ENCODE measurements at regions not wholly inside any gene's neighbourhood (a gene's known extent, or its start where the extent isn't known, plus 50 kb on each side); places are given as distances from the start of the nearest gene placed in this dataset.

DNA sequence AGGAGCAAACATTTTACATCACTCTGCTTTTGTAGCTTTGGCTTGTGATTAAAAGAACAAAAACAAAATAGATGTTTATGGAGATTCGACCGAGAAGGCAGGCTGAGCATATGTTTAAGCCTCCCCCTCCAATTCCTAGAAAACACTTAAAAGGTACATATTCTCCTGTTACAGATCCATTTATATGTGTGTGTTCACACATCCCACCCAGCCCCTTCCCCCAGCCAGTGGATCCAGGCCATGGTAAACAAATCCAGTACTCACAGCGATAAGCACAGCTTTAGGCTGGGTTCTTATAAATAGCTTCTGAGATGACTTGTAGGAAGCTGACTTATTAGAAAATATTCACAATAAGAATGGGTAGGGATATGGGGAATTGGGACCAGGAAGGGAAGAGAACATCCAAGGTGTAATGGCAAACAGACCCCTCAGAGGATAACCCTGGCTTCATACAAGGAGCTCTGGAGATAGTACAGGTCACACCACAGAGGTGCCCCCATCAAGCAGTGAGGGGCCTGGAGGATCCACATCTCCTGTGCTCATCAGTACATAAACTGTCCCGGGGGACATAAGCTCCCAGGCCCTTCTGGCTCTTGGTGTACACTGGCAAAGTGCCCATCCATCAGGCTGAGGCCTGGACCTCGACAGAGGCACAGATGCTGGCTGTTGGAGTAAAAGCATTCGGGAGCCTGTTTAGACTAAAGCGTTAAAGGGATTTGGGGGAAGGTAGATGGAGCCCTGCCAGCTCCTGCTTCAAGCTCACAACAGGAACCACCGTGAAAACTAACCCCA lies 70.0 kb upstream of the UBE2E1 start:
- FAIRE-seq (no peak), DNase-seq (ENCODE audit: insufficient read length) (no peak)

DNA sequence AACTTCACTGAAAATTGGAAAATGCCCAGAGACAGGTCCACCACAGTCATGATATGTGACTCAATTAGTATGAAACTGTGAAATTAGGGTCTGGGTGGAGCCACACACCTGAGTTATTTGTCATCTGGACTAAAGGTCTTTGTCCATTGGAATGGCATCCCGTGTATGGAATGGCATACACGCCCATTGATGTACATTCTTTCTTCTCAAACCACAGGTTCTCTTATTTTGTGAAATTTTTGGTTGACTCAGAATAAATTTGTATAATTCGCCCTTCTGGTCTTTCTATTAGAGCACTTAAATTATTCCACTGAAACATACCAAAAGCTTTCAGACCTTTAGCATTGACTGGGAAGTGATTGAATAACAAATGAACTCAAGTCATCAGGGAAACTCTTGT lies 66.8 kb upstream of the UBE2E1 start:
- TF ChIP-seq POLR2AphosphoS5 (IDR thresholded peaks at IDR 0.05; ENCODE audit: low read depth, low read length) (no peak), POLR2A (IDR thresholded peaks at IDR 0.05; ENCODE audit: low read depth, low read length) (no peak), TAF1 (IDR thresholded peaks at IDR 0.05; ENCODE audit: borderline replicate concordance, low read depth, low read length) (no peak)
- FAIRE-seq (no peak), DNase-seq (ENCODE audit: insufficient read length) (no peak)

More for the DNA sequence above, 70.0 kb upstream of the UBE2E1 start:
- TF ChIP-seq TAF1 (IDR thresholded peaks at IDR 0.05; ENCODE audit: borderline replicate concordance, low read depth, low read length): no peak
- TF ChIP-seq POLR2AphosphoS5 (IDR thresholded peaks at IDR 0.05; ENCODE audit: low read depth, low read length): no peak
- TF ChIP-seq POLR2A (IDR thresholded peaks at IDR 0.05; ENCODE audit: low read depth, low read length): no peak

DNA sequence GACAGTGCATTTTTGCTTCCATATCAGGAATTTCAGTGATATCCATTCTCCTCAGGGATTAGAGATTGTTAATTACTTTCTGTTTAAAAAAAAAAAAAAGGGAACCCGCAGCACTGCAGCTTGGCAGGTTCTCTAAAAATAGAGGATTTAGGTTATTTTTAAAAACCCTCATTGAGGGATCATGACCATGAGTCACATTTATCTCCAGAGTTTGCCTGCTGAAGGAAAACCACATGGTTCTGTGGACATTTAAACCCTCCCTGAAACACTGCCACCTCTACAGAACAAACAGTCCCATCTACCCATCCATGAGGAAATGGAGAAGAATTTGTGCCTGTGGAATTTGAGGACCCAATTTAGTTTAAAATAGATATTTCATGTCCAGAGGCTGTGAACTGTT lies 66.2 kb upstream of the UBE2E1 start:
- no peak for FAIRE-seq
- no peak for DNase-seq (ENCODE audit: insufficient read length)
- no peak for TF ChIP-seq TAF1 (IDR thresholded peaks at IDR 0.05; ENCODE audit: borderline replicate concordance, low read depth, low read length)
- TF ChIP-seq POLR2A (IDR thresholded peaks at IDR 0.05; ENCODE audit: low read depth, low read length): no peak
- TF ChIP-seq POLR2AphosphoS5 (IDR thresholded peaks at IDR 0.05; ENCODE audit: low read depth, low read length): no peak

DNA sequence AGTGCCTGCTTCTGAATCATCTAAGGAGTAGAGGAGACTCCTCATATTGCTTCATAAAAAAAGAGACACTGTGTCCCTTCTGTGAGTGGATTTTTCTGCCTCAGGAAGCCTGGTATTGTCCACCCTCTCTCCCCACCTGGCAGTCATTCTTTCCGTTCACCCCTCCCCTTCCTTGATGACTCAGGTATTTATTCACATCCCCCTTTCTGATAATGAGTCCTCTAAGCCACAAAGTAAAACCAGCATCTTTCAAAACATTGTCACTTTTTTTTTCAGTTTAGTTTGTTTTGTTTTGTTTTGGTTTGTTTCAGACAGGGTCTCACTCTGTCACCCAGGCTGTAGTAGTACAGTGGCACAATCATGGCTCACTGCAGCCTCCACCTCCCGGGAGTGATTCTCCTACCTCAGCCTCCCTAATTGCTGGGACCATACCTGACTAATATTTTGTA lies 65.2 kb upstream of the UBE2E1 start:
- DNase-seq (ENCODE audit: insufficient read length) (no peak), FAIRE-seq (no peak)
- no peak for TF ChIP-seq POLR2AphosphoS5 (IDR thresholded peaks at IDR 0.05; ENCODE audit: low read depth, low read length)
- no peak for TF ChIP-seq POLR2A (IDR thresholded peaks at IDR 0.05; ENCODE audit: low read depth, low read length)
- no peak for TF ChIP-seq TAF1 (IDR thresholded peaks at IDR 0.05; ENCODE audit: borderline replicate concordance, low read depth, low read length)

DNA sequence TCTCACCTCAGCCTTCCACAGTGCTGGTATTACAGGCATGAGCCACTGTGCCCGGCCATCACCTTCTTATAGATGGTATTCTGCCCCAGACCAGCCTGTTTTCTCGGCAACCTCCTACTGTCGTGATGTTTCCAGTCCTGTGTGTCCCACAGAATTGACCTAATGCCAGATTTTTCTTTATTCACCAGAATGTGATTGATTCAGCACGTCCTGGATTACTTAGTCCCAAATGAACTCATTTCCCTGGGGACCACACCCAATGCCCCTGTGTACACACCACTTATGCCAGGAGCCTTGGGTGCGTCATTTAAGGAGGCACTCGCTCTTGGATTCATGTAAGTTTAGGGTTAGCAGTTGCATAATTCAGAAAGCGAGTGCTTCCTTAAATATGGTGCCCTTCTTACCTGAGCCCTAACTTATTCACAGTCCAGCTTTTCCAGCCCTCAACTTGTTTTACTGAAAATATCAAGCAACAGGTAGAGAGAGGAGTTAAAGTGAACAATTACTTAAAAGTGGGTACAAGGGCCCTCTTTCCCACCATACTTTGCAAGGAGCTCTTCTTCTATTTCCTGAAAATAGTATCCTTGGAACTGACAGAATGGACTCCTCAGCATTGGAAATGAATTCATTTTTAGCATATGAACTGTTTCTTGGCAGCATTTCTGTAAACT lies 64.6 kb upstream of the UBE2E1 start:
- FAIRE-seq: no peak
- DNase-seq (ENCODE audit: insufficient read length): no peak
- TF ChIP-seq POLR2AphosphoS5 (IDR thresholded peaks at IDR 0.05; ENCODE audit: low read depth, low read length) (no peak), POLR2A (IDR thresholded peaks at IDR 0.05; ENCODE audit: low read depth, low read length) (no peak), TAF1 (IDR thresholded peaks at IDR 0.05; ENCODE audit: borderline replicate concordance, low read depth, low read length) (no peak)

DNA sequence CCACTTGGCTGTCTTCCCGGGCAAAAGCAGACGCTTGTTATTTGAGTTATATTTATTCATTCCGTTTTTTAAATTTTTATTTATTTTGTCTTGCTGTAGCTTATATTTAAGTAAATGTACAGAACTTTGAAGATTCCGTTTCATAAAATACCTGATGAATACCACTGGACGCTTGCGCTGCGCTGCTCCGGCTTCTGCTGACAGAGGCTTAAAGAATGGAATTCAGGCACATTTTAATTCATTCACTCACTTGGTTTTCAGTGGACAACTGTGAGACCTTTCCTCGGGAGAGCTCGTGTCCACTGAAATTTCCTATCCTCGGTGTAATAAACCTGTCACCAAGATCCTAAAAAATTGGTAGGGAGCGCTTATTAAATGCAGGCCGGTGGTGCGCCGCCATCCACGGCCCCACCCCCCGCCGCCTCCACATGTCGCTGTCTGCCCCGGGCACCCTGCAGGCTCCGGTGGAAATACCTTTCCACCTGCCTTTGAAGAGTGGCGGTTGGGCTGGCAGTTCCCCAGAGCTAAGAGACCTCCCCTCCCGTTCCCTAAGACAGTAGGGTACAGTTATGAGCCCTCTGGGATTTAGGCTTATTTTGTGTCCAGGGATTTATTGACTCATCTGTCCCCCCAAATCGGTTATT lies 62.5 kb upstream of the UBE2E1 start:
- DNase-seq (ENCODE audit: insufficient read length) (no peak), FAIRE-seq (no peak)
- TF ChIP-seq POLR2A (IDR thresholded peaks at IDR 0.05; ENCODE audit: low read depth, low read length): no peak
- no peak for TF ChIP-seq TAF1 (IDR thresholded peaks at IDR 0.05; ENCODE audit: borderline replicate concordance, low read depth, low read length)

DNA sequence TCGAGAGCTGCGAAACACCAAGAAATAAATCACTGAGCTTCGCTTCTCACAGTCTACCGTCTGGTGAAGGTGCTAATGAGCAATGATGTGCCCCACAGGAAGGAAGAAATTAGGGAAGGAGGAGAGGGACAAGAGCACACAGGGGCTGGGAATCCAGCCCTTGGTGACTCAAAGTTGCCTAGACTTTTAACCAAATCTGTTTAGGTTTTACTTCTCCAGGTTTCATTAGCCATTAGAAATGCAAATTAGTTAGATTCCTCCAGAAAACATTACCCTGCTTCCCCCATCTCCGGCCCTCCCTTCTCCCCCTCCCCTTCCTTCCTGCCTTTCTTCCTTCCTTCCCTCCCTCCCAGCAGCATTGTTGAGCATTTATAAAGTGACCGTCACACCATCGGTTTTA lies 59.3 kb upstream of the UBE2E1 start:
- DNase-seq (ENCODE audit: insufficient read length): no peak
- no peak for FAIRE-seq
- no peak for TF ChIP-seq POLR2A (IDR thresholded peaks at IDR 0.05; ENCODE audit: low read depth, low read length)
- TF ChIP-seq TAF1 (IDR thresholded peaks at IDR 0.05; ENCODE audit: borderline replicate concordance, low read depth, low read length): no peak
- TF ChIP-seq POLR2AphosphoS5 (IDR thresholded peaks at IDR 0.05; ENCODE audit: low read depth, low read length): no peak

DNA sequence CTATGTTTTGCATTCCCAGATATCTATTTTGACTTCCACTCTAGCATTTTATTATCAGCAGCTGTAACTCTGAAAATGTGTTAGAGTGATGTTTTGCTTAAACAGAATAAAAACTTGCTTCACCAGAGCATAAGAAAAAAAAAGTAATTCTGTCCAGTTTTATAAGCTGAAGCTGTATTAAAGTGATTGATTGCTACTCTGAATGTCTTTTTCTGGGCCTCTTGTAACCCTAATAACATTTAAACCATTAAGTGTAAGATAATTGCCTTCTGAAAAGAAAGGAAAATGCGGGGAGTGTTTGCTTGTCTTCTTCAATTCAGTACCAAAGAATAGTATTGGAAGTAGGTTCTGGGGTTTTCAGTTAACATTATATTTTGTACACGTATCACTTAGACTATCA lies 57.9 kb upstream of the UBE2E1 start:
- no peak for FAIRE-seq
- TF ChIP-seq TAF1 (IDR thresholded peaks at IDR 0.05; ENCODE audit: borderline replicate concordance, low read depth, low read length): no peak
- no peak for TF ChIP-seq POLR2AphosphoS5 (IDR thresholded peaks at IDR 0.05; ENCODE audit: low read depth, low read length)
- no peak for TF ChIP-seq POLR2A (IDR thresholded peaks at IDR 0.05; ENCODE audit: low read depth, low read length)
- no peak for DNase-seq (ENCODE audit: insufficient read length)

DNA sequence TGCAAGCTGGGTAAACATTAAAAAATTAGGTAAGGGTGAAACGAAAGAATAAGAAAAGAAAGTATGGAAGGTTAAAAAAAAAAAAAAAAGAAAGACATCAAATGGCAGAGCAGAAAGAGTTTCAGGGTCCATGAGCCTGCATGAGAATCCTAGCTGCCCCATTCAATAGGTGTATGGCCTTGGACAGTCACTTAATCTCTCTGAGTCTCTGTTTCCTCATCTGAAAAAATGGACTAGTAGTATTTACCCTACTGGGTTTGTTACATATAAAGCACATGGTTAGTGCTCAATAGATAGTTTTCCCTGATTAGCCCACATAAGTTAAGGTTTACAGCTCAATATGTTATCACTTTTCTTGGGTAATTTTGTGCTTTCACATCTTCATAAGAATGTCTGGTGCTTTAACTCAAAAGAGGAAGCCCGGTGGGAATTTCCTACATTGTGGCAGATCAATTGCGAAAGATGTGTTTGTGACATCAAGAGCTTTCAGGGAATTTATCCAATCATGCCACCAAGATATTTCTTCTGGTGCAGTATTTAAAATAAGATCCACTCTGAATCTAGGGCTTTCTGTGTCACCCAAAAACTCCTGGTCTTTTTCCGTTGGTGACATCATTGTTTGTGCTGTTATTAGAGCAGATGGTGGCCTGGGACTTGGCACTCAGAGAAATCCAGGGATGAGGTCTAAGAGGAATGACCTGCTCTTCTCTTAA lies 57.2 kb upstream of the UBE2E1 start:
- no peak for DNase-seq (ENCODE audit: insufficient read length)
- TF ChIP-seq POLR2A (IDR thresholded peaks at IDR 0.05; ENCODE audit: low read depth, low read length): no peak
- TF ChIP-seq POLR2AphosphoS5 (IDR thresholded peaks at IDR 0.05; ENCODE audit: low read depth, low read length): no peak

DNA sequence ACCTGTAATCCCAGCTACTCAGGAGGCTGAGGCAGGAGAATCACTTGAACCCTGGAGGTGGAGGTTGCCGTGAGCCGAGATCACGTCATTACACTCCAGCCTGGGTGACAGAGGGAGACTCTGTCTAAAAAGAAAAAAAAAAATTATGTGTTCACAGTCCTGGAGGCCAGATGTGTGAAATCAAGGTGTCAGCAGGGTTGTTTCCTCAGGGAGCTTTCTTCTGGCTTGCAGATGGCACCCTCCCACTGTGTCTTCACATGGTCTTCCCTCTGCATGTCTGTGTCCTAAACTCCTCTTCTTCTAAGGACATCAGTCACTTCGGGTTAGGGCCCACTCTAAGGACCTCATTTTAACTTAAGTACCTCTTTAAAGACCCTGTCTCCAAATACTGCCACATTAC lies 56.1 kb upstream of the UBE2E1 start:
- no peak for DNase-seq (ENCODE audit: insufficient read length)
- FAIRE-seq: no peak

More for the DNA sequence above, 57.2 kb upstream of the UBE2E1 start:
- no peak for FAIRE-seq

DNA sequence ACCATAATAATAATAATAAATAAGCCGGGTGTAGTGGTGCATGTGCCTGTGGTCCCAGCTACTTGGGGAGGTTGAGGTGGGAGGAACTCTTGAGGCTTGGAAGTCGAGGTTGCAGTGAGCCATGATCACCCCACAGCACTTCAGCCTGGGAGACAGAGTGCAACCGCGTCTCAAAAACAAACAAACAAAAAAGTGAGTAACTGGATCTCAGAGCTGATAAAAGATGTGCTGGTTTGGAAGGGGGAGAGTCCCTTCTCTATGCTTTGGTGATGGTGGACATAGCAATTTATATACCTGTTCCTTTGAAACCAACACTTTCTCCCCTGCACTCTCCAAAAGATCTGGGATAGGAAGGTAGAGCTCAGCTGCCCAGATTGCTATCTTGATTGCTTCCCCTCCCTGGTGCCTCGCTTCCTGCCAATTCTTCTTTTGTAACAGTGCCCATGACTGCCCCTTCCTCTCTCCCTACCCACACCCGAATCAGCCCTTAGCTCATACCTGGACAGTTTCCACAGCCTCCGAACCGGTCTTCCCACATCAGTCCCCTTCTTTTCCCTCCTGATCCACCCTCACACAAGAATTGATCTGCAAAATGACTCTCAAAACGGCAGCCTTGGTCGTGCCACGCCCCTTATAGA lies 55.1 kb upstream of the UBE2E1 start:
- DNase-seq (ENCODE audit: insufficient read length) (no peak), FAIRE-seq (no peak)
- TF ChIP-seq TAF1 (IDR thresholded peaks at IDR 0.05; ENCODE audit: borderline replicate concordance, low read depth, low read length) (no peak), POLR2A (IDR thresholded peaks at IDR 0.05; ENCODE audit: low read depth, low read length) (no peak), POLR2AphosphoS5 (IDR thresholded peaks at IDR 0.05; ENCODE audit: low read depth, low read length) (no peak)

More for the DNA sequence above, 56.1 kb upstream of the UBE2E1 start:
- TF ChIP-seq POLR2AphosphoS5 (IDR thresholded peaks at IDR 0.05; ENCODE audit: low read depth, low read length) (no peak), POLR2A (IDR thresholded peaks at IDR 0.05; ENCODE audit: low read depth, low read length) (no peak), TAF1 (IDR thresholded peaks at IDR 0.05; ENCODE audit: borderline replicate concordance, low read depth, low read length) (no peak)

Measured in GM12892 (cell line).